ENCODE measurements at regions not wholly inside any gene's neighbourhood (a gene's known extent, or its start where the extent isn't known, plus 50 kb on each side); places are given as distances from the start of the nearest gene placed in this dataset.

GRCh38 chr7:32677593-32677992, 182.3 kb downstream of the AVL9 start:
- no peak overlapping the region for H3K27ac ChIP-seq (ENCODE audit: low read depth in 2 of 2, low read length in 1 of 2)
- H3K9me3 ChIP-seq = no peaks in the 10 kb centered on the region
- no peak for DNase-seq
- no peaks in the 10 kb centered on the region for H3K79me2 ChIP-seq (ENCODE audit: insufficient read depth)
- no peak overlapping the region for H3K9ac ChIP-seq
- no peaks in the 10 kb centered on the region for H3K27me3 ChIP-seq (ENCODE audit: insufficient read depth)
- H3K4me1 ChIP-seq (ENCODE audit: control insufficient read depth in 1 of 2, insufficient read depth in 2 of 2, low read depth in 1 of 2, low read length in 1 of 2) = no peaks in the 10 kb centered on the region
- WGBS (ENCODE audit: low lambda C conversion rate) = 86% methylated on average over 2 of the region's 2 CpGs
- ChIA-PET CTCF (no interaction called here), POLR2A (no interaction called here)
- TF ChIP-seq CHD2 (IDR thresholded peaks at IDR 0.05; ENCODE audit: low read length, partially characterized antibody) (no peak), RFX5 (IDR thresholded peaks at IDR 0.05; ENCODE audit: low read length) (no peak), TCF12 (IDR thresholded peaks at IDR 0.05) (no peak), RXRA (IDR thresholded peaks at IDR 0.05; ENCODE audit: borderline replicate concordance, low read depth) (no peak), RCOR1 (IDR thresholded peaks at IDR 0.05; ENCODE audit: low read length) (no peak), SIN3A (IDR thresholded peaks at IDR 0.05; ENCODE audit: borderline replicate concordance, low read depth, low read length) (no peak), PBX3 (IDR thresholded peaks at IDR 0.05) (no peak), SMC3 (IDR thresholded peaks at IDR 0.05; ENCODE audit: low read depth, low read length) (no peak), FOXJ3 (CRISPR knock-in tag; IDR thresholded peaks at IDR 0.05) (no peak), YY1 (IDR thresholded peaks at IDR 0.05; ENCODE audit: low read depth) (no peak), EP300 (IDR thresholded peaks at IDR 0.05; ENCODE audit: borderline replicate concordance in 1 of 2, low read depth in 1 of 2, low read length in 1 of 2) (no peak), MEF2A (IDR thresholded peaks at IDR 0.05; ENCODE audit: borderline replicate concordance, low read depth) (no peak), FOSL2 (IDR thresholded peaks at IDR 0.05; ENCODE audit: borderline replicate concordance, low read depth) (no peak)
- TF ChIP-seq, protein P1, sequence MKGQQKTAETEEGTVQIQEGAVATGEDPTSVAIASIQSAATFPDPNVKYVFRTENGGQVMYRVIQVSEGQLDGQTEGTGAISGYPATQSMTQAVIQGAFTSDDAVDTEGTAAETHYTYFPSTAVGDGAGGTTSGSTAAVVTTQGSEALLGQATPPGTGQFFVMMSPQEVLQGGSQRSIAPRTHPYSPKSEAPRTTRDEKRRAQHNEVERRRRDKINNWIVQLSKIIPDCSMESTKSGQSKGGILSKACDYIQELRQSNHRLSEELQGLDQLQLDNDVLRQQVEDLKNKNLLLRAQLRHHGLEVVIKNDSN (IDR thresholded peaks at IDR 0.05; ENCODE audit: borderline replicate concordance, low read depth) = no peak
- TF ChIP-seq, protein P2, sequence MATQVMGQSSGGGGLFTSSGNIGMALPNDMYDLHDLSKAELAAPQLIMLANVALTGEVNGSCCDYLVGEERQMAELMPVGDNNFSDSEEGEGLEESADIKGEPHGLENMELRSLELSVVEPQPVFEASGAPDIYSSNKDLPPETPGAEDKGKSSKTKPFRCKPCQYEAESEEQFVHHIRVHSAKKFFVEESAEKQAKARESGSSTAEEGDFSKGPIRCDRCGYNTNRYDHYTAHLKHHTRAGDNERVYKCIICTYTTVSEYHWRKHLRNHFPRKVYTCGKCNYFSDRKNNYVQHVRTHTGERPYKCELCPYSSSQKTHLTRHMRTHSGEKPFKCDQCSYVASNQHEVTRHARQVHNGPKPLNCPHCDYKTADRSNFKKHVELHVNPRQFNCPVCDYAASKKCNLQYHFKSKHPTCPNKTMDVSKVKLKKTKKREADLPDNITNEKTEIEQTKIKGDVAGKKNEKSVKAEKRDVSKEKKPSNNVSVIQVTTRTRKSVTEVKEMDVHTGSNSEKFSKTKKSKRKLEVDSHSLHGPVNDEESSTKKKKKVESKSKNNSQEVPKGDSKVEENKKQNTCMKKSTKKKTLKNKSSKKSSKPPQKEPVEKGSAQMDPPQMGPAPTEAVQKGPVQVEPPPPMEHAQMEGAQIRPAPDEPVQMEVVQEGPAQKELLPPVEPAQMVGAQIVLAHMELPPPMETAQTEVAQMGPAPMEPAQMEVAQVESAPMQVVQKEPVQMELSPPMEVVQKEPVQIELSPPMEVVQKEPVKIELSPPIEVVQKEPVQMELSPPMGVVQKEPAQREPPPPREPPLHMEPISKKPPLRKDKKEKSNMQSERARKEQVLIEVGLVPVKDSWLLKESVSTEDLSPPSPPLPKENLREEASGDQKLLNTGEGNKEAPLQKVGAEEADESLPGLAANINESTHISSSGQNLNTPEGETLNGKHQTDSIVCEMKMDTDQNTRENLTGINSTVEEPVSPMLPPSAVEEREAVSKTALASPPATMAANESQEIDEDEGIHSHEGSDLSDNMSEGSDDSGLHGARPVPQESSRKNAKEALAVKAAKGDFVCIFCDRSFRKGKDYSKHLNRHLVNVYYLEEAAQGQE (IDR thresholded peaks at IDR 0.05; ENCODE audit: low read depth, low read length) = no peak
- TF ChIP-seq, protein P3, sequence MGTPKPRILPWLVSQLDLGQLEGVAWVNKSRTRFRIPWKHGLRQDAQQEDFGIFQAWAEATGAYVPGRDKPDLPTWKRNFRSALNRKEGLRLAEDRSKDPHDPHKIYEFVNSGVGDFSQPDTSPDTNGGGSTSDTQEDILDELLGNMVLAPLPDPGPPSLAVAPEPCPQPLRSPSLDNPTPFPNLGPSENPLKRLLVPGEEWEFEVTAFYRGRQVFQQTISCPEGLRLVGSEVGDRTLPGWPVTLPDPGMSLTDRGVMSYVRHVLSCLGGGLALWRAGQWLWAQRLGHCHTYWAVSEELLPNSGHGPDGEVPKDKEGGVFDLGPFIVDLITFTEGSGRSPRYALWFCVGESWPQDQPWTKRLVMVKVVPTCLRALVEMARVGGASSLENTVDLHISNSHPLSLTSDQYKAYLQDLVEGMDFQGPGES (IDR thresholded peaks at IDR 0.05; ENCODE audit: low read depth, low read length) = no peak
- H2AFZ ChIP-seq (ENCODE audit: low read depth) = no peak overlapping the region
- peaks cover 0 to 7% of the 10 kb centered on the region in 2 experiments for H3K36me3 ChIP-seq (replicated peaks in 1 of 2; ENCODE audit: control insufficient read depth in 1 of 2, insufficient read depth in 2 of 2, low read length in 1 of 2)
- no peaks in the 10 kb centered on the region for H3F3A ChIP-seq (replicated peaks; ENCODE audit: insufficient read depth)
- no peak overlapping the region for H3K4me3 ChIP-seq (ENCODE audit: low read depth in 2 of 2, low read length in 1 of 2)
- no peaks in the 10 kb centered on the region for H3K9me2 ChIP-seq
- no peaks in the 10 kb centered on the region for H4K20me1 ChIP-seq (ENCODE audit: insufficient read depth)
- H3K4me2 ChIP-seq = no peak overlapping the region
